ENCODE measurements at regions not wholly inside any gene's neighbourhood (a gene's known extent, or its start where the extent isn't known, plus 50 kb on each side); places are given as distances from the start of the nearest gene placed in this dataset.

GRCh38 chr10:58971211-58971610 is 205.2 kb upstream of the PHYHIPL start:
- H3K36me3 ChIP-seq (ENCODE audit: control insufficient read depth in 2 of 2, extremely low read depth in 1 of 2, insufficient read depth in 2 of 2, low read length in 2 of 2) = no peaks in the 10 kb centered on the region
- no peak overlapping the region for H3K4me2 ChIP-seq (ENCODE audit: insufficient read depth, low read length)
- BruUV-seq (replicated peaks) = no TSS peak
- intact Hi-C loops (cut with micrococcal nuclease) = no loop called here
- H3K4me3 ChIP-seq (replicated peaks in 1 of 3; ENCODE audit: insufficient read depth in 1 of 3, low read depth in 1 of 3, low read length in 3 of 3) = no peak overlapping the region
- TF ChIP-seq MYC (IDR thresholded peaks at IDR 0.05; ENCODE audit: low read depth, low read length) (no peak), POLR2A (IDR thresholded peaks at IDR 0.05; ENCODE audit: low read depth, low read length) (no peak), CTCF (IDR thresholded peaks at IDR 0.05; ENCODE audit: extremely low read depth in 1 of 2, insufficient read depth in 1 of 2, low read depth in 1 of 2, low read length in 2 of 2) (no peak), POLR2AphosphoS5 (IDR thresholded peaks at IDR 0.05; ENCODE audit: insufficient read depth, low read depth, low read length) (no peak), GATA2 (IDR thresholded peaks at IDR 0.05; ENCODE audit: insufficient read depth, insufficient read length, low read depth, low read length) (no peak), FOS (IDR thresholded peaks at IDR 0.05; ENCODE audit: borderline replicate concordance, insufficient read depth, low read length) (no peak), JUN (IDR thresholded peaks at IDR 0.05; ENCODE audit: borderline replicate concordance, insufficient read depth, insufficient read length, low read depth) (no peak), MAX (IDR thresholded peaks at IDR 0.05; ENCODE audit: insufficient read depth, insufficient read length) (no peak), EZH2 (IDR thresholded peaks at IDR 0.05; ENCODE audit: borderline replicate concordance, low read depth, low read length, severe bottlenecking) (no peak)
- POLR2A ChIA-PET = no interaction called here
- dilution Hi-C loops (cut with MboI; ENCODE audit: extremely low pct_ligation_motif_present, low sequenced_read_pairs) = no loop called here
- DNase-seq (ENCODE audit: low read depth, low spot score) (no peak), FAIRE-seq (no peak)
- H3K9me3 ChIP-seq (replicated peaks; ENCODE audit: control insufficient read depth, insufficient read depth, low read length) = no peaks in the 10 kb centered on the region
- CTCF ChIA-PET = interaction anchor here (0.7 kb wide), 1 partner anchor 24 kb away, joined by 3 read pairs; no protein-coding TSS in a partner anchor
- H4K20me1 ChIP-seq (replicated peaks; ENCODE audit: control insufficient read depth, extremely low read depth, insufficient read depth, low read length) = no peaks in the 10 kb centered on the region
- H3K9me1 ChIP-seq (replicated peaks; ENCODE audit: control insufficient read depth, extremely low read depth, insufficient read depth, low read length) = no peaks in the 10 kb centered on the region
- H3K79me2 ChIP-seq (ENCODE audit: control insufficient read depth, insufficient read depth, low read length) = no peaks in the 10 kb centered on the region
- H3K4me1 ChIP-seq (ENCODE audit: control insufficient read depth, extremely low read depth, insufficient read depth, low read length) = no peaks in the 10 kb centered on the region
- no peak overlapping the region for H3K9ac ChIP-seq (replicated peaks; ENCODE audit: extremely low read depth, insufficient read depth, low read length)
- no peak overlapping the region for H3K27ac ChIP-seq (ENCODE audit: insufficient read depth, low read depth, low read length)
- H2AFZ ChIP-seq (ENCODE audit: low read depth, low read length) = no peak overlapping the region
- no peaks in the 10 kb centered on the region for H3K27me3 ChIP-seq (ENCODE audit: control insufficient read depth in 2 of 2, insufficient read depth in 2 of 2, low read length in 2 of 2)

All from endothelial cell of umbilical vein (primary cell).